RCC 7860 (cell line): ENCODE measurements at regions not wholly inside any gene's neighbourhood (a gene's known extent, or its start where the extent isn't known, plus 50 kb on each side); places are given as distances from the start of the nearest gene placed in this dataset.
A peak's percentile ranks its signal among the peaks of the same experiment; 100 is the strongest.

Experiments
- DNase-seq: peaks from one replicate; pipeline ENCODE4 v3.0.0-alpha.2; 2015; ENCODE audit warnings: low spot score
- FAIRE-seq: peaks from 2 replicates; lab custom pipeline; 2012; peaks lifted over from hg19 to GRCh38; lab: Jason Lieb, UNC

- DNase-seq (no peak), FAIRE-seq (no peak)
Measured at GRCh38 chr18:22613058-22613690, 195.5 kb upstream of the CTAGE1 start.

DNA sequence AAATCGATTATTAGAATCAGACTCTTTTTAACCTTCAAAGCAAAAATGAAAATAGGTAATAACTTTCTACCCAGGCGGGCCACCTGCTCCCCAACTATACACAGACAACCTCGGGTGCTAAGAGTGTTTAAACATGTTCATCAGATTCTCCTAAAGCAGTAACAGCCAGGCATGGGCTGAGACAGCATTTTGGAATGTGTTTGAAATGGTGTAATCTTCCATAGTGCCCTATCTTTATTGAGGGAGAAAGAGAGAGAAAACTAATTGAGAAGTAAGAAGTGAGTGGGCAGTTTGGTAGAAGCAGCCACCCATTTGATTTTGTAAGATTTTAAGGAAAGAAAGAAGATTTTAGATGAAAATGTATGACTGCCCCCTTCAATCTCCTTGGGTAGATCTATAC lies 196.1 kb upstream of the CTAGE1 start:
- DNase-seq (no peak), FAIRE-seq (no peak)

DNA sequence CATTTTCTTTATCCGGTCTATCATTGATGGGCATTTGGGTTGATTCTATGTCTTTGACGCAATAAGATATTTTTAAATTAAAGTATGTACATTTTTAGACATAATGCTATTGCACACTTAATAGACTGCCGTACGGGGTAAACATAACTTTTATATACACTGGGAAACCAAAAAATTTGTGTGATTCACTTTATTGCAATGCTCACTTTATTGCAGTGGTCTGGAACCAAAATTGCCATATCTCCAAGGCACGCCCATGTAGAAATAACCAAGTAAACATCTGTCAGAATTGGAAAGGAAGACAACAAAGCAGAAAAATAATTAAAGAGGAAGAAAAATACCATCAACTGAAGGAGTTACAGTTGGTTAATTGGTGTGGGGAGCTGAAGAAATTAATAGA lies 205.8 kb upstream of the CTAGE1 start:
- no peak for FAIRE-seq

DNA sequence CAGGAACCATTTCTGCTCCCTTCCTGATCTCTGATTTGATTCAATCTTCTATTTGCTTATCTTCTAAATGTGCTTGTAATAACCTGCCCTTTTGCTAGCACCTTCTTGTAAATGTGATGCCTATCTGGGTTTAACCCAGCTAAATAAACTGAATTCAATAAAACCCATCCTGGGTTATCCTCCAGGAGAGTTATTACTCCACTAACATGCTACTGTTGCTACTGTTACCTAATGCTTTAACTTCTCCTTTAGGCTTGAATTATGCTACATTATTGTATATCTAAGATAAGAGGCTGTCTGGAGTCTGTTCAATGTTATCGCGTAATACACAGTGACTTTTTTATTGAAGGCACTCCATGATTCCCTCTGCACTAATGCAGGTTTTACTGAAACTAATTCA lies 206.5 kb upstream of the CTAGE1 start:
- no peak for DNase-seq
- FAIRE-seq: no peak

More for the DNA sequence above, 205.8 kb upstream of the CTAGE1 start:
- no peak for DNase-seq

DNA sequence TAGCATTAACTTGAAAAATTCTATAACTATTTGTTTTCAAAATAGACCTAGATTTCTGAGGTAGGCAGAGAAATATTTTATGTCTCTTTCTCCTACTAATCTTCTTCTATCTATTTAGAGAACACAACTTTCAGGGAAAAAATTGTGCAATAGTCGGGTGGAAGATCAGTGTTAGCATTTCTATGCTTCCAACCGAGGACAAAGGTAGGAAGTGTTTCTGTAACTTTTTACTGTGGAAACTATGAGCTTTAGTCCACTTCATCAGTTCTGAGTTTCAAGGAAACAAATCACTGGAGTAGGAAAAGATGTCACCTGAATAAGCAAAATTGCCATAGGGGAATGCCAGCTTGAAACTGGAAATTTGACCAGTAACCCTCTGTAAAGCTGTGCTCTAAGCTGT lies 207.7 kb upstream of the CTAGE1 start:
- FAIRE-seq (no peak), DNase-seq (no peak)

- DNase-seq (no peak), FAIRE-seq (no peak)
Measured at GRCh38 chr18:22626771-22627170, 209.1 kb upstream of the CTAGE1 start.

- FAIRE-seq: no peak
- no peak for DNase-seq
Measured at GRCh38 chr18:22627506-22627905, 209.8 kb upstream of the CTAGE1 start.

- DNase-seq: no peak
- FAIRE-seq: no peak
Measured at GRCh38 chr18:22628795-22629510, 211.2 kb upstream of the CTAGE1 start.

DNA sequence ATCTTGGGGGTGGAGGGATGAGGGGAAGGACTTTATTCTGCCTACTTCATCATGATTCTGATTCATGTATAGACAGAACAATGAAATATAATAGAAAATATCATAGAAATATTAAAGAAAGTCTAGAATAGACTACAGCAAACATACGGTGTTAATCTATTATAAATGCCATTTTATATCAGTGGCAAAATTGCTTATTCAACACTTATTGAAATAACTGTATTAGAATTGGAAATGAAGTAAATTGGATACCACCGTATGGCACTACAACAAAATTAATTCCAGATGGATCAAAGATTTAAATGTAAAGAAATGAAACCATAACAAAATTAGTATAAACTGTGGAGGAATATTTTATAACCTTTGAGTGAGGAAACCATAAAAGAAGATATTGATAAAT lies 213.3 kb upstream of the CTAGE1 start:
- FAIRE-seq (no peak), DNase-seq (no peak)

DNA sequence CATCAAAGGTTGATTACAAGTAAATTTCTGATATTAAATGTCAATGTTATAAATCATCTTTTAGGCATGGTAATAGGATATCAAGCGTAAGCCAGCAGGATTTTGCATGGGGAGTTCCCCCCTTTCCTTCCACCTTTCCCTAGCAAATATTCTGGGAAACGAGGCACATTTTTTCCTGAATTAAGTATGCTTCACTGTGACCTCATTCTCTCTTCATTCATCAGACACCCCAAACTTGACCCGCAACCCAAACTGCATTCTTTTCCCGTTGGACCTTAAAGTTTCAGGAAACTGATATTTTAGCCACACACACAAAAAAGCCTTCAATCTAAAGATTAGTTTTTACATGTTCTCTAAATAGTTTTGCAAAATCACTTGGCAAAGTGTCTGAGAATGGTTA lies 214.5 kb upstream of the CTAGE1 start:
- FAIRE-seq (no peak), DNase-seq (no peak)

GRCh38 chr18:22634464-22634863 lies 216.7 kb upstream of the CTAGE1 start:
- no peak for DNase-seq
- FAIRE-seq: no peak

DNA sequence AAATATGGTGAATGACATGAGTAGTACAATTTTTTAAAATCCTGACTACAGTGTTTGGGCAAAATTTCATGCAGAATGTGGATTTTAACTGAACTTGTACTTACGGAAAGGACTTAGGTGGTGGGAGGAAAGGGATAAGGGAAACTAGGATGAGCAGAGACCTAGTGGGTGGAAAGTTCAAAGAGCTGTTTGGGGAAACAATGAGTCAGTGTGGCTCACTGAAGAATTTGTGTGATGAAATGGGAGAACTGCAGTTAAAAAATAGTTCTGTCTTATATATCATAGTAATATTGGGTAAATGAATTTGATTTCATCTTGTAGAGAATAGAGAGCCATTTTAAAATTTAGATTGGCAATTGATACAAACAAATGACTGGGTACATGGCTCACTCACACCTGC lies 220.1 kb upstream of the CTAGE1 start:
- no peak for DNase-seq
- FAIRE-seq: no peak

- FAIRE-seq (no peak), DNase-seq (peak; percentile 35)
Measured at GRCh38 chr18:22639026-22639463, 221.3 kb upstream of the CTAGE1 start.

- FAIRE-seq (no peak), DNase-seq (no peak)
Measured at GRCh38 chr18:22639561-22639960, 221.8 kb upstream of the CTAGE1 start.

GRCh38 chr18:22640281-22640842 lies 222.6 kb upstream of the CTAGE1 start:
- FAIRE-seq: no peak
- no peak for DNase-seq

- FAIRE-seq: no peak
- DNase-seq: no peak
Measured at GRCh38 chr18:22641958-22642357, 224.2 kb upstream of the CTAGE1 start.

DNA sequence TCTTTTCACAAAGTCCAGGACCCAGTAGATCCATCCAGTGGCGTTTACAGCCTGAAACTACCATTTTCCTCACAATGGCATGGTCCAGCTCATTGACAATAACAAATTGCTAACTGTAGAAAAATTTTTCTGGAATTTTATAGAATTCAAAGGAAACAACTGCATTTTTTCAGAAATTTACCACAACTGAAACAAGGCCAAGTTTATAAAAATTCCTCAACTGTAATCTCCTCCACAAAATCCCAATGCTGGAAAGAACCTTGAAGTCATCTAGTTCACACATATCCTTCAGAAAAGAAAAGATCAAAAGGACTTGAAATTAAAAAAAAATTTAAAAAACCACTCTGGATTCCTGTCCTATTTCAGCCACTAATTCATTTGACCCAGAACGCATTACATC lies 226.0 kb upstream of the CTAGE1 start:
- DNase-seq: no peak
- FAIRE-seq: no peak

- no peak for FAIRE-seq
Measured at GRCh38 chr18:22650247-22650646, 232.5 kb upstream of the CTAGE1 start.

DNA sequence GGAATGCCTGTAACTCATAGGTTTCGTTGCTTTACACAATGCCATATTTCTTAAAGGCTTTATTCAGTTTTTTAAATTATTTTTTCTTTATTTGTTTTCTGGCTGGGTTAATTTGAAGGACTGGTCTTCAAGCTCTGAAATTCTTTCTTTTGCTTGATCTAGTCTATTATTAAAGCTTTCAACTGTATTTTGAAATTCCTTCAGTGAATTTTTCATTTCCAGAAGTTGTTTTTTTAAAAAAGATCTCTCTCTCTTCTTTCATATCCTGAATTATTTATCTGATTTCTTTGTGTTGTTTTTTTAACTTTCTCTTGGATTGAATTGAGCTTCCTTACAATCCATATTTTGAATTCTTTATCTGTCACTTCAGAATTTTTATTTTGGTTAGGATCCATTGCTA lies 239.9 kb upstream of the CTAGE1 start:
- no peak for FAIRE-seq

More at GRCh38 chr18:22650247-22650646, 232.5 kb upstream of the CTAGE1 start:
- no peak for DNase-seq

DNA sequence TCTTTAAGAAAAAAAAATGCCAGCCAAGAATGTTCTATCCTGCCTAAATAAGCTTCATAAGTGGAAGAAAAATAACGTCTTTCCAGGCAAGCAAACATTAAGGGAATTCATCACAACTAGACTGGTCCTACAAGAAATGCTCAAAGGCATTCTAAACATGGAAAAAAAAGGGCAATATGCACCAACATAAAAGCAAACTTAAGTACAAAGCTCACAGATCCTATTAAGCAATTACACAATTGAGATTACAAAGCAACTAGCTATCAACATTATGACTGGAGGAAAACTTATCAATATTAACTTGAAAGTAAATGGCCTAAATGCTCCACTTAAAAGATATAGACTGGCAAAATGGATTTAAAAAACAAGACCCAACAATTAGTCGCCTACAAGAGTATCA lies 240.6 kb upstream of the CTAGE1 start:
- DNase-seq (no peak), FAIRE-seq (no peak)

More for the DNA sequence above, 239.9 kb upstream of the CTAGE1 start:
- DNase-seq: no peak

- FAIRE-seq (no peak), DNase-seq (no peak)
Measured at GRCh38 chr18:22663378-22663777, 245.7 kb upstream of the CTAGE1 start.

DNA sequence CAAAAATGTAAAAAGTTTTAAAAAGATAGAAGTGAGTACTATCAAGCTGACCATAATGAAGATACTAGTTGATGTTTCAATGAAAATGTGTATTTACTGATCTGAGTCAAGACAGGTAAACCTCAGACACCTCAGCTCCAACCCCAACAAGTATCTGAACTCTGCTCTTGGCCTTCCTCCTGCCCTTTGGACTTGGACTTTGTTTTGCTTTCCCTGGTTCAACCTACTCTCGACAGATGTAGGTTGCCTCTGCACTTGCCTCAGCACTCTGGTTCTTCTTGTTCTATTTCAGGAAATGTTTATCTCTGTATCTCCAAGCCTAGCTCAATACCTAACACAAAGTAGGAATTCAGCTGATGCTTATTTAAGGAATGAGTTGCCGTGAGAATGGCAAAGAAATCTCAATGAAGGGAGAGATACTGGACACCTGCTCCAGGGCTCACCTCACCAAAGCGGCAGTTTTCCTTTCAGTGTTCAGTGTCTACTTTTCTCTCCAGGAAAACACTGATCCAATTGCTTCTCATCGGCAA lies 248.8 kb upstream of the CTAGE1 start:
- DNase-seq: no peak
- no peak for FAIRE-seq
